Endothelial cell of umbilical vein (primary cell): ENCODE measurements at regions not wholly inside any gene's neighbourhood (a gene's known extent, or its start where the extent isn't known, plus 50 kb on each side); places are given as distances from the start of the nearest gene placed in this dataset.

Experiments used
- BruUV-seq: library from RNA; stranded (reverse); fragments of 400-500 nt; replicated peaks from 2 replicates; lab custom pipeline; 2021; lab: Mats Ljungman, UMichigan
- CTCF ChIA-PET: fragments of 300-600, 350-600 bp; sonication (Branson Sonifier 250); formaldehyde crosslinking; loops from one replicate; lab custom pipeline; 2021; ENCODE audit warnings: antibody characterized with exemption, inconsistent platforms; lab: Charles Lee
- POLR2A ChIA-PET: fragments of 300-600, 350-600 bp; sonication (Branson Sonifier 250); formaldehyde crosslinking; loops from one replicate; lab custom pipeline; 2021; ENCODE audit warnings: antibody characterized with exemption, inconsistent platforms; lab: Charles Lee
- DNase-seq: peaks from one replicate; pipeline ENCODE4 v3.0.0-alpha.2; 2011; ENCODE audit warnings: low read depth, low spot score
- FAIRE-seq: peaks from 2 replicates; lab custom pipeline; 2011; peaks lifted over from hg19 to GRCh38; lab: Jason Lieb, UNC
- H2AFZ ChIP-seq: 2 replicates; pipeline ENCODE4 v1.6.0; 2012; ENCODE audit warnings: low read depth, low read length, control low read depth, inconsistent platforms
- H3K27ac ChIP-seq: 2 replicates; pipeline ENCODE4 v1.5.1; 2011; ENCODE audit warnings: low read depth, mild to moderate bottlenecking, control low read depth, low read length, moderate library complexity; ENCODE audit not compliant: insufficient read depth
- H3K27me3 ChIP-seq, 2 experiments: 2 replicates each; pipeline versions ENCODE4 v1.6.0 to v1.6.1; 2011; ENCODE audit warnings: low read length in 2 of 2, mixed read lengths in 1 of 2; ENCODE audit not compliant: control insufficient read depth in 2 of 2, insufficient read depth in 2 of 2
- H3K36me3 ChIP-seq, 2 experiments: 2 replicates in 1 of 2; 3 replicates in 1 of 2; pipeline ENCODE4 v1.5.1; 2011; ENCODE audit warnings: low read length in 2 of 2, mild to moderate bottlenecking in 1 of 2, moderate library complexity in 1 of 2; ENCODE audit not compliant: control insufficient read depth in 2 of 2, insufficient read depth in 2 of 2; ENCODE audit errors: extremely low read depth in 1 of 2
- H3K4me1 ChIP-seq: 3 replicates; pipeline ENCODE4 v1.5.1; 2011; ENCODE audit warnings: mild to moderate bottlenecking, low read length; ENCODE audit not compliant: control insufficient read depth, insufficient read depth; ENCODE audit errors: extremely low read depth
- H3K4me2 ChIP-seq: 2 replicates; pipeline ENCODE4 v1.6.1; 2011; ENCODE audit warnings: low read length, control low read depth, mixed read lengths; ENCODE audit not compliant: insufficient read depth
- H3K4me3 ChIP-seq, 3 experiments: fragments of 200-600 bp in 1 of 3; sonication (generic), shearing (Covaris generic) in 1 of 3; replicated peaks in 1 of 3; 2 replicates each; pipeline ENCODE4 v1.5.1; 2011 to 2016; ENCODE audit warnings: control low read depth in 3 of 3, low read length in 3 of 3, mild to moderate bottlenecking in 2 of 3, inconsistent platforms in 1 of 3, low read depth in 1 of 3, moderate library complexity in 1 of 3; ENCODE audit not compliant: insufficient read depth in 1 of 3
- H3K79me2 ChIP-seq: 2 replicates; pipeline ENCODE4 v1.6.0; 2012; ENCODE audit warnings: low read length, inconsistent platforms; ENCODE audit not compliant: control insufficient read depth, insufficient read depth
- H3K9ac ChIP-seq: replicated peaks from 2 replicates; pipeline ENCODE3; 2011; ENCODE audit warnings: low read length, control low read depth; ENCODE audit not compliant: insufficient read depth; ENCODE audit errors: extremely low read depth
- H3K9me1 ChIP-seq: replicated peaks from 3 replicates; pipeline ENCODE4 v1.6.0; 2011; ENCODE audit warnings: mild to moderate bottlenecking, low read length; ENCODE audit not compliant: control insufficient read depth, insufficient read depth; ENCODE audit errors: extremely low read depth
- H3K9me3 ChIP-seq: replicated peaks from 2 replicates; pipeline ENCODE4 v1.5.1; 2012; ENCODE audit warnings: low read length, inconsistent platforms; ENCODE audit not compliant: control insufficient read depth, insufficient read depth
- H4K20me1 ChIP-seq: replicated peaks from 2 replicates; pipeline ENCODE3; 2011; ENCODE audit warnings: mild to moderate bottlenecking, low read length; ENCODE audit not compliant: control insufficient read depth, insufficient read depth; ENCODE audit errors: extremely low read depth
- GATA2 ChIP-seq: IDR thresholded peaks from 2 replicates; pipeline ENCODE4 v1.7.0; 2011; ENCODE audit warnings: low read depth, mild to moderate bottlenecking, moderate library complexity, mixed read lengths, low read length; ENCODE audit not compliant: insufficient read length, insufficient read depth
- JUN ChIP-seq: IDR thresholded peaks from 2 replicates; pipeline ENCODE4 v1.6.1; 2011; ENCODE audit warnings: borderline replicate concordance, low read depth; ENCODE audit not compliant: insufficient read length, insufficient read depth
- POLR2AphosphoS5 ChIP-seq: IDR thresholded peaks from 2 replicates; pipeline ENCODE4 v1.6.1; 2012; ENCODE audit warnings: low read depth, mild to moderate bottlenecking, control low read depth, low read length, moderate library complexity; ENCODE audit not compliant: insufficient read depth
- dilution Hi-C: fragments of 300-500 bp; cut with MboI; formaldehyde crosslinking; loops from one replicate; pipeline ENCODE4 v1.15.0; 2019; ENCODE audit warnings: low sequenced_read_pairs; ENCODE audit not compliant: extremely low pct_ligation_motif_present
- intact Hi-C: fragments of 100-400 bp; cut with micrococcal nuclease; formaldehyde crosslinking; loops from one replicate; pipeline ENCODE4 v1.10.0; 2022

DNA sequence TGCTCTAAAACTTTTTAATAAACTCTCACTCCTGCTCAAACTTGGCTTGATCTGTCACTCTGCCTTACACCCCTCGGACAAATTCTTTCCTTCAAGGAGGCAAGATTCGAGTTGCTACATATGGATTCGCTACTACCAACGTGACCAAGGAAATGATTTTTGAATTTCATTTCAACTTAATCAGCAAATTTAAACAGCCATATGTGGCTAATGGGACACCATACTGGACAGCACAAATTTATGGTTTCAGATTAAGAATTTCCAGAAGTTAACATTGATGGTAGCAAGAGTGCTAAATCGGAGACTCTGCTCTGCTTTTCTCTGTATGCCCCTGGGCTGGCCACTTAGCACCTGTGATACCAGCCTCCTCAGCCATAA lies 318.2 kb upstream of the PSMD7 start:
- no peak overlapping the region for H3K4me3 ChIP-seq
- H3K79me2 ChIP-seq = no peaks in the 10 kb centered on the region
- H3K4me1 ChIP-seq = no peaks in the 10 kb centered on the region
- DNase-seq = no peak
- TF ChIP-seq POLR2AphosphoS5 (no peak), JUN (no peak)
- no peaks in the 10 kb centered on the region for H3K27me3 ChIP-seq
- H3K4me2 ChIP-seq = no peak overlapping the region
- H3K9me3 ChIP-seq = no peaks in the 10 kb centered on the region
- no peak overlapping the region for H3K9ac ChIP-seq
- POLR2A ChIA-PET = no interaction called here
- no peaks in the 10 kb centered on the region for H3K36me3 ChIP-seq
- dilution Hi-C loops = no loop called here
- H4K20me1 ChIP-seq = no peaks in the 10 kb centered on the region
- no TSS peak for BruUV-seq
- CTCF ChIA-PET = no interaction called here
- H3K9me1 ChIP-seq = no peaks in the 10 kb centered on the region
- H2AFZ ChIP-seq = no peak overlapping the region
- no peak for FAIRE-seq
- intact Hi-C loops = no loop called here
- no peak overlapping the region for H3K27ac ChIP-seq

DNA sequence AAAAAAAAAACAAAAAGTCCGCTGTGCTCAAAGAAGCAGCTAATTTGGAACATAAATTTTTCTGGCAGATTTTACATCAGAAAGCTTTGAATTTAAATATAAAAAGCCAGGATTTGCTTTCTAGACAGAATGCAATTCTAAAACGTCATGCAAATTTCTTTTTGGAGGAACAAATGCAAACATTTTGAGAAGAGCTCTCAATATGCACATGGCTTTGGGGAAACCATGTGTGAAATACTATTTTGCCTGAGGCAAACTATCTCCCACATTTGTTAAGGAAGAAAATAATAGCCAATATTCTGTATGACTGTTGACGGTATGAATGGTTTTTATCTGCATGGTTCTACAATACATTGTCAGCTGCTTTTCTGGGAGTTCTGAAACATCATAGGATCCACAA lies 320.0 kb upstream of the PSMD7 start:
- H3K36me3 ChIP-seq = no peaks in the 10 kb centered on the region
- H3K4me3 ChIP-seq = no peak overlapping the region
- no peak for FAIRE-seq
- no peaks in the 10 kb centered on the region for H3K9me3 ChIP-seq
- H3K4me2 ChIP-seq = no peak overlapping the region
- no peak for TF ChIP-seq GATA2
- dilution Hi-C loops (no loop called here), intact Hi-C loops (no loop called here)
- no peak overlapping the region for H2AFZ ChIP-seq
- no peak overlapping the region for H3K27ac ChIP-seq
- no peak for DNase-seq
- H3K9me1 ChIP-seq = no peaks in the 10 kb centered on the region
- H4K20me1 ChIP-seq = no peaks in the 10 kb centered on the region
- H3K4me1 ChIP-seq = no peaks in the 10 kb centered on the region
- POLR2A ChIA-PET = no interaction called here
- BruUV-seq = no TSS peak
- CTCF ChIA-PET = no interaction called here
- H3K27me3 ChIP-seq = no peaks in the 10 kb centered on the region
- H3K9ac ChIP-seq = no peak overlapping the region
- H3K79me2 ChIP-seq = no peaks in the 10 kb centered on the region
